IgD-negative memory B cell (primary cell): ENCODE measurements at regions not wholly inside any gene's neighbourhood (a gene's known extent, or its start where the extent isn't known, plus 50 kb on each side); places are given as distances from the start of the nearest gene placed in this dataset.
"Not testable (repeated sequence)": the region's sequence is repeated elsewhere in the genome, so short reads cannot be mapped to it uniquely, and the experiment has no call there.

Experiments
- H3K27ac Mint-ChIP-seq, 3 donors: one replicate each; pipeline ENCODE4 v1.8.0; 2020 to 2022; ENCODE audit warnings: mild to moderate bottlenecking in 3 of 3, mixed read lengths in 3 of 3, moderate library complexity in 1 of 3
- H3K27me3 Mint-ChIP-seq: one replicate; pipeline ENCODE4 v1.8.0; 2021; ENCODE audit warnings: mixed read lengths
- H3K36me3 Mint-ChIP-seq: one replicate; pipeline ENCODE4 v1.8.0; 2020; ENCODE audit warnings: mild to moderate bottlenecking, mixed read lengths
- H3K4me1 Mint-ChIP-seq, 3 donors: one replicate each; pipeline ENCODE4 v1.8.0; 2020 to 2022; ENCODE audit warnings: mixed read lengths in 3 of 3, mild to moderate bottlenecking in 1 of 3
- H3K4me3 Mint-ChIP-seq, 4 donors: one replicate each; pipeline ENCODE4 v1.8.0; 2020 to 2022; ENCODE audit warnings: mild to moderate bottlenecking in 4 of 4, mixed read lengths in 4 of 4, moderate library complexity in 3 of 4
- H3K9me3 Mint-ChIP-seq, 3 donors: one replicate each; pipeline ENCODE4 v1.8.0; 2020 to 2021; ENCODE audit warnings: mixed read lengths in 3 of 3, mild to moderate bottlenecking in 1 of 3

GRCh38 chr17:51347851-51348584 lies 87.7 kb downstream of the UTP18 start:
- Mint-ChIP-seq H3K4me3 (no peak overlapping the region), H3K27me3 (peaks cover 12% of the 10 kb centered on the region), H3K27ac (no peak overlapping the region), H3K9me3 (peaks cover 0 to 2% (median 0%) of the 10 kb centered on the region in 3 donors), H3K4me1 (no peaks in the 10 kb centered on the region), H3K36me3 (no peaks in the 10 kb centered on the region)

- peaks cover 14% of the 10 kb centered on the region for H3K27me3 Mint-ChIP-seq
- no peak overlapping the region for H3K4me3 Mint-ChIP-seq
- H3K4me1 Mint-ChIP-seq = no peaks in the 10 kb centered on the region
- H3K27ac Mint-ChIP-seq = no peak overlapping the region
- no peaks in the 10 kb centered on the region for H3K36me3 Mint-ChIP-seq
- peaks cover 0 to 2% (median 0%) of the 10 kb centered on the region in 3 donors for H3K9me3 Mint-ChIP-seq
Observed at GRCh38 chr17:51351080-51351479, 90.7 kb downstream of the UTP18 start.

DNA sequence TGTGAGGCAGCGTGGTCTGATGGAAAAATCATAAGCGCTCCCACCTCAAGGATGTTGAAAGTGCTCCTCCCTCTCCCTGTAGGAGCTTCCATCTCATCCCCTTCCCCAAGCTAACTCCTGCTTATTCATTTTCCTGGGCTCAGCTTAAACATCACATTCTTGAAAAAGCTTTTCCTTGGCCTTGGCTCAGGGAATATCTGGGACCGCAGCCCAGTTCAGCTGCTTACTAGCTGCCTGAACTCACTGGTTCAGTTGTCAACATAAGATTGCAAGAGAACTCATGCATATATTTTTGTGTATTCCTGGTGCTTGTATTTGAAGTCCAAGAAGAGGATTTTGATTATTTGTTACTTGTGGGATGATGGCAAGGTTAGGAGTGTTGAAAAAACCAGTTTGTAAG lies 91.5 kb downstream of the UTP18 start:
- Mint-ChIP-seq H3K4me3 (no peak overlapping the region), H3K9me3 (peaks cover 0 to 2% (median 0%) of the 10 kb centered on the region in 3 donors), H3K36me3 (no peaks in the 10 kb centered on the region), H3K27me3 (peaks cover 15% of the 10 kb centered on the region), H3K4me1 (no peaks in the 10 kb centered on the region), H3K27ac (no peak overlapping the region)

DNA sequence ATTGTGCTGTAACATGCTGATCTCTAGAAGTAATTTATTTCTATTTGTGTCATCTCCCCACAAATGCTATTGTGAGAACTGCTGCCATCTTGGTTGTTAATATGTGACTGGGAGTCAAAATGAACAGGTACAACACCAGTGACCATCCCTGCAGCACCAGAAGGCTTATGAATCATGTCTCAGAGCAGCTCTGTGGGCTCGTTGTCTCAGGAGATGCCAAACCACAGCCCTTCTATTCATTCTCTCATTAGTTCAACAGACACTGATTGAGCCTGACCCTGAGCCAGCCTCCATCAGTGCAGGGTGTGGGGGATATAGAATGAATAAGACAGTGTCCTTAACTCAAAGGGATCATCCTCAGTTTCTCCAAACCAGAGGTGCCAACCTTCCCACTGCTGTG lies 92.5 kb downstream of the UTP18 start:
- H3K27ac Mint-ChIP-seq = no peak overlapping the region
- H3K4me3 Mint-ChIP-seq = no peak overlapping the region
- H3K36me3 Mint-ChIP-seq = no peaks in the 10 kb centered on the region
- peaks cover 0 to 2% (median 0%) of the 10 kb centered on the region in 3 donors for H3K9me3 Mint-ChIP-seq
- H3K4me1 Mint-ChIP-seq = no peaks in the 10 kb centered on the region
- peaks cover 15% of the 10 kb centered on the region for H3K27me3 Mint-ChIP-seq

- H3K27ac Mint-ChIP-seq = no peak overlapping the region
- no peaks in the 10 kb centered on the region for H3K4me1 Mint-ChIP-seq
- peaks cover 0 to 2% (median 0%) of the 10 kb centered on the region in 3 donors for H3K9me3 Mint-ChIP-seq
- H3K36me3 Mint-ChIP-seq = no peaks in the 10 kb centered on the region
- H3K4me3 Mint-ChIP-seq = no peak overlapping the region
- H3K27me3 Mint-ChIP-seq = peaks cover 15% of the 10 kb centered on the region
Observed at GRCh38 chr17:51353296-51353695, 93.0 kb downstream of the UTP18 start.

- Mint-ChIP-seq H3K4me3 (no peak overlapping the region), H3K27ac (peak overlapping the region in 1 of 3 donors; percentile 63), H3K36me3 (no peaks in the 10 kb centered on the region), H3K4me1 (no peaks in the 10 kb centered on the region), H3K27me3 (peaks cover 15% of the 10 kb centered on the region), H3K9me3 (peaks cover 0 to 4% (median 0%) of the 10 kb centered on the region in 3 donors)
Observed at GRCh38 chr17:51354936-51355335, 94.6 kb downstream of the UTP18 start.

- Mint-ChIP-seq H3K4me3 (no peak overlapping the region), H3K4me1 (no peaks in the 10 kb centered on the region), H3K27me3 (peaks cover 13% of the 10 kb centered on the region), H3K9me3 (peaks cover 0 to 4% (median 0%) of the 10 kb centered on the region in 3 donors), H3K36me3 (no peaks in the 10 kb centered on the region), H3K27ac (peak overlapping the region in 1 of 3 donors; percentile 63)
Observed at GRCh38 chr17:51355441-51356410, 95.4 kb downstream of the UTP18 start.

DNA sequence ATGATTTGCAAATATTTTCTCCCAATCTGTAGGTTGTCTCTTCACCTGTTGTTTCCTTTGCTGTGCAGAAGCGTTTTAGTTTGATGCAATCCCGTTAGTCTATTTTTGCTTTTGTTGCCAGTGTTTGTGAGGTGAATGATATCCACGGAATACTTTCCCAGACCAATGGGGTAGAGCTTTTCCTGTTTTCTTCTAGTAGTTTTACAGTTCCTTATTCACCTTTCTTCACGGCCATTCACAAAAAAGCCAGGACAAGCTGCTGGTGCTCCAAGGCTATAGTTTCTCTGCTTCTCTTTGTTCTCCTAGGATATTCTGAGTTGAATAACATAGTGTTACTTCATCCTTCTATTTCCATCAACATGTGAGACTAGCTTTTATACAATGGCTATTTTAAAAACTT lies 98.7 kb downstream of the UTP18 start:
- no peaks in the 10 kb centered on the region for H3K4me1 Mint-ChIP-seq
- H3K27ac Mint-ChIP-seq = no peak overlapping the region
- peaks cover 6% of the 10 kb centered on the region for H3K27me3 Mint-ChIP-seq

DNA sequence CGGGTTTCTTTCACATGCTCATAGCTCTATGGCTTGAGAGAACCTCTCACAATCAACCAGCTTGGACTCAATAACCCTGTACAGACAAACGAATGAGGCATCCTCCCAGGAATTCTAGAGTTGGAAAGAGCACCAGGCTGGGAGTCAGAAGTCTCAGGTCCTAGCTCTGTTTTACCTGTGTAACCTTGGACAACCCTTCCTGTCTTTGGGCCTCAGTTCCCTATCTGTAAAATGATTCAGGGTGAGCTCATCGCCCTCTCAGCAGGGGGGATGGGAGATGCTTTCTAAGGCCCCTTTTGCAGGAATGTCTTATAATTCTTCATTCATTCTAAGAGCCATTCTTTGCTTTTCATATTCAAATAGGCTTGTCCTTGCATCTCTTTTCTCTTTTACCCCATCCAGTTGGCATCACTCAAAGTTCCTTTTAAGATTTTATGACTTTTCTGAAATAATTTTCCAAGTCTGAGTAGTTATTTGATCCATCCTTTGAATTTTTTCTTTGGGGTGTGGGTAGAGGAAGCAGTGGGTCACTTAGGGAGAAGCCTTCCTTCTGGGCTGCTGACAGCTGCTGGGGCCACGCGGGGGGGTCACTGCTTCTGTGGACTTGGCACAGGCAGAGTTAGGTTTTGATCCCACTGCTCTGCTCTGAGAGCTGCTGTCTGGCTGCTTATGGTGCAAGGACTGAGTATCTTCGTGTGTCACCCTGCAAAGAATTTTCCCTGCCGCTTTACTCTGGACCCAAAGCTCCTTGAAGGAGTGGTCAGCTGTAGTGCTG lies 102.7 kb downstream of the UTP18 start:
- Mint-ChIP-seq H3K4me1 (peaks cover 0 to 3% (median 0%) of the 10 kb centered on the region in 3 donors), H3K27me3 (peaks cover 7% of the 10 kb centered on the region), H3K4me3 (no peak overlapping the region), H3K27ac (no peak overlapping the region), H3K36me3 (no peaks in the 10 kb centered on the region), H3K9me3 (peaks cover 0 to 6% (median under 1%) of the 10 kb centered on the region in 3 donors)

More for the DNA sequence above, 98.7 kb downstream of the UTP18 start:
- H3K9me3 Mint-ChIP-seq = peaks cover 0 to 2% (median 0%) of the 10 kb centered on the region in 3 donors
- no peak overlapping the region for H3K4me3 Mint-ChIP-seq
- H3K36me3 Mint-ChIP-seq = no peaks in the 10 kb centered on the region

DNA sequence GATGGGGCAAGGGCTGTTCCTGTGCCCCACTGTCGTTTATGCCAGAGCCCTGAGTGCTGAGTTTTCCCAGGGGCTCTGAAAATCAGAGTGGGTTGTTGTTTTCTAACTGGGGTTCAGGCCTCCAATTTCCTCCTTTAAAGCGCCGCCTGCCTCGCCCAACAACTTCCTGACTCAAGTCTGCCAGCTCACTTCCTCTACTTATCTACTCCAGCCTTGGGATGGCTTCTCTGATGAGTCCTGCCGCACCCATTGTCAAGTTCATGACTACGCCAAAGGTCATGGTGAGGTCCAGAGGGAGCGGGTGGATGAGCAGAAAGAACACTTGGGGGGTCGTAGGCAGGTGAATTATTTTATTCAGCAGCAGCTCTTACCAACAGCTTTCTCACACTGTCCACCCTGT lies 104.7 kb downstream of the UTP18 start:
- H3K27ac Mint-ChIP-seq = peak overlapping the region in 1 of 3 donors; percentile 45
- H3K4me3 Mint-ChIP-seq = no peak overlapping the region
- peaks cover 0 to 4% (median 4%) of the 10 kb centered on the region in 3 donors for H3K9me3 Mint-ChIP-seq
- H3K4me1 Mint-ChIP-seq = peaks cover 0 to 3% (median 0%) of the 10 kb centered on the region in 3 donors
- H3K27me3 Mint-ChIP-seq = peaks cover 10% of the 10 kb centered on the region
- H3K36me3 Mint-ChIP-seq = peaks cover 2% of the 10 kb centered on the region

DNA sequence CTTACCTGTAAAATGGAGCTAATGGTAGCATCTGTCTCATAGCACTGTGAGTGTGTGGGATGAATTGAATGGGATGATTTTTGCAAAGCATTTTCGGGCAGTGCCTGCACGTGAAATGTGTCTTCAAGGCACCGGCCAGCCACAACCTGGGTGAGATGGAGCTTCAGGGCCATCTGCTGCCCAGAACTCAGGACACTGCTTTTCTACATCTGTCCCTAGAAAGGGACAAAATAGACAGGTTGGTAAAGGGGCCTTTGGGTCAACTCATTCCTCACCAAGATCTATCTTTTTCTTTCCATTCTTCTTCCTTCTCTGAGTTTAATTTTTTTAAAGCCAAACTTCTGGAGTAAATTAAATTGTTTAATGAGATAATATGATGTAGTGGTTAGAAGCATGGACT lies 106.5 kb downstream of the UTP18 start:
- Mint-ChIP-seq H3K27ac (no peak overlapping the region), H3K27me3 (peaks cover 12% of the 10 kb centered on the region), H3K4me3 (no peak overlapping the region), H3K4me1 (peaks cover 0 to 3% (median 0%) of the 10 kb centered on the region in 3 donors), H3K36me3 (peaks cover 5% of the 10 kb centered on the region), H3K9me3 (peaks cover 0 to 7% (median 4%) of the 10 kb centered on the region in 3 donors)

DNA sequence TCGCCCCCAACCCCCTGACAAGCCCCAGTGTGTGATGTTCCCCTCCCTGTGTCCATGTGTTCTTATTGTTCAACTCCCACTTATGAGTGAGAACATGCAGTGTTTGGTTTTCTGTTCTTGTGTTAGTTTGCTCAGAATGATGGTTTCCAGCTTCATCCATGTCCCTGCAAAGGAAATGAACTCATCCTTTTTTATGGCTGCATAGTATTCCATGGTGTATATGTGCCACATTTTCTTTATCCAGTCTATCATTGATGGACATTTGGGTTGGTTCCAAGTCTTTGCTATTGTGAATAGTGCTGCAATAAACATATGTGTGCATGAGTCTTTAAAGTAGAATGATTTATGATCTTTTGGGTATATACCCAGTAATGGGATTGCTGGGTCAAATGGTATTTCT lies 107.5 kb downstream of the UTP18 start:
- not testable (repeated sequence) for H3K27me3 Mint-ChIP-seq, H3K4me3 Mint-ChIP-seq, H3K27ac Mint-ChIP-seq, H3K36me3 Mint-ChIP-seq, H3K4me1 Mint-ChIP-seq
- H3K9me3 Mint-ChIP-seq = peaks cover 0 to 16% (median 12%) of the 10 kb centered on the region in 3 donors

GRCh38 chr17:51371732-51372151 lies 111.4 kb downstream of the UTP18 start:
- H3K27ac Mint-ChIP-seq = peak overlapping the region in 1 of 3 donors; percentile 50
- peaks cover 9% of the 10 kb centered on the region for H3K36me3 Mint-ChIP-seq
- peak overlapping the region in 1 of 4 donors; percentile 32 for H3K4me3 Mint-ChIP-seq
- peaks cover 10% of the 10 kb centered on the region for H3K27me3 Mint-ChIP-seq
- peaks cover 0 to 6% (median 2%) of the 10 kb centered on the region in 3 donors for H3K4me1 Mint-ChIP-seq
- peaks cover 3 to 13% (median 12%) of the 10 kb centered on the region in 3 donors for H3K9me3 Mint-ChIP-seq

DNA sequence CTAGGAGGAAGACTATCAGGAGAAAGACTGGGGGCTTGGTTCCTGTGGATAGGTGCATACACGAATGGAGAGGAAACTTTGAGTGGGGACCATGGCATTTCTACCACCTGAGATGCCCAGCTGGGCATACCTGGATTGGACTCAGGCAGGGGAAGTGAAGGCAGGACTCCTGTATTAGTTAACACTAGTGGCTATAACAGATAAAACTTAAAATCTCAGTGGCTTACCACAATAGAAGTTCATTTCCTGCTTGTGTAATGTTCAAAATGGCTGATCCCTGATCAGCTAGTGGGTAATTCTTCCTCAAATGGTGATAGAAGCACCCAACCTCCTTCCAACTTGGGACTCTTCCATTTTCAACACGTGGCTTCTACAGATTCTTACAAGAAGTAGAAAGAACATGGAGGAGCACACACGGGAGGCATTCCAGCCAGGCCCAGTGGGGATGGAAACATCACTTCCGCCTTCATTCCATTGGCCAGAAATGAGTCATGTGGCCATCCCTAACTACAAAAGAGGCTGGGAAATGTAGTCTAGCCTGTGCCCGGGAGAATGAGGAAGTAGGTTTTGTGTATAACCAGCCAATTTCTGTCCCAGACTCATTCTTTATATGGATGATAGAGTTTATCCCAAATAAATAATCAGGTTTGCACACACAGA lies 112.1 kb downstream of the UTP18 start:
- H3K27me3 Mint-ChIP-seq = peaks cover 10% of the 10 kb centered on the region
- peaks cover 3 to 13% (median 12%) of the 10 kb centered on the region in 3 donors for H3K9me3 Mint-ChIP-seq
- peak overlapping the region in 1 of 3 donors; percentile 36 for H3K27ac Mint-ChIP-seq
- peaks cover 0 to 6% (median 2%) of the 10 kb centered on the region in 3 donors for H3K4me1 Mint-ChIP-seq
- H3K36me3 Mint-ChIP-seq = peaks cover 9% of the 10 kb centered on the region
- H3K4me3 Mint-ChIP-seq = peak overlapping the region; percentile 33 to 83 (median 74)
